ENCODE measurements at regions not wholly inside any gene's neighbourhood (a gene's known extent, or its start where the extent isn't known, plus 50 kb on each side); places are given as distances from the start of the nearest gene placed in this dataset.

DNA sequence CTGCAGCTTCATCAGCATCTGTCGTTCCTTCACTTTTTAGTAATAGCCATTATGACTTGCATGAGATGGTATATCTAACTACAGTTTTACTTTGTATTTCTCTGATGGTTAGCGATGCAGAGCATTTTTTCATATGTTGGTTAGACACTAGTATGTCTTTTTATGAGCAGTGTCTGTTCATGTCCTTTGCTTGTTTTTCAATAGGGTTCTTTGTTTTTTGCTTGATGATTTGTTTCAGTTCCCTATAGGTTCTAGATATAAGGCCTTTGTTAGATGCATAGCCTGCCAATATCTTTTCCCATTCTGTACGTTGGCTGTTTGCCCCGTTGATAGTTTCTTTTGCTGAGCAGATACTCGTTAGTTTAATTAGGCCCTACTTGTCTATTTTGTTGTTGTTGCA lies 487.2 kb upstream of the BCHE start:
- Histone ChIP-seq H2AK9ac (replicated peaks; ENCODE audit: low read depth, low read length, poor library complexity) (no peak overlapping the region), H3K4ac (ENCODE audit: low read depth, low read length) (no peak overlapping the region), H3K9me1 (ENCODE audit: insufficient read depth, low read length) (no peaks in the 10 kb centered on the region), H3K4me3 (ENCODE audit: insufficient read depth, low read depth, low read length) (no peak overlapping the region), H3K4me2 (ENCODE audit: low read depth, low read length) (no peak overlapping the region), H3K23ac (ENCODE audit: low read depth, low read length) (no peak overlapping the region), H3K4me1 (ENCODE audit: control insufficient read depth, insufficient read depth, low read length) (no peaks in the 10 kb centered on the region), H2BK20ac (ENCODE audit: low read depth, low read length) (no peak overlapping the region), H3K56ac (ENCODE audit: extremely low read depth, insufficient read depth, low read length) (no peak overlapping the region), H3K27ac (ENCODE audit: insufficient read depth, low read length) (no peak overlapping the region), H4K20me1 (ENCODE audit: insufficient read depth, low read length) (no peaks in the 10 kb centered on the region), H3K9ac (ENCODE audit: low read depth, low read length) (no peak overlapping the region), H2AFZ (replicated peaks; ENCODE audit: low read length, poor library complexity) (no peak overlapping the region), H2BK5ac (ENCODE audit: low read depth, low read length, poor library complexity, severe bottlenecking) (no peak overlapping the region), H3K79me1 (ENCODE audit: low read depth in 1 of 2, low read length in 2 of 2) (no peaks in the 10 kb centered on the region), H2BK120ac (ENCODE audit: low read depth, low read length) (no peak overlapping the region), H4K5ac (ENCODE audit: low read depth, low read length) (no peak overlapping the region), H2BK15ac (ENCODE audit: low read depth, low read length) (no peak overlapping the region), H4K8ac (ENCODE audit: low read depth in 2 of 2, low read length in 2 of 2) (no peak overlapping the region), H3K27me3 (ENCODE audit: control insufficient read depth, insufficient read depth, low read length) (no peaks in the 10 kb centered on the region), H3K18ac (ENCODE audit: low read depth, low read length) (no peak overlapping the region), H3K36me3 (ENCODE audit: control insufficient read depth, insufficient read depth, low read length) (no peaks in the 10 kb centered on the region), H3K9me3 (ENCODE audit: control insufficient read depth, insufficient read depth, low read length) (no peaks in the 10 kb centered on the region), H3K14ac (replicated peaks; ENCODE audit: low read depth, low read length) (no peak overlapping the region), H4K91ac (ENCODE audit: insufficient read depth, low read depth, low read length) (no peak overlapping the region), H2AK5ac (ENCODE audit: low read depth, low read length) (no peak overlapping the region)
- CTCF ChIA-PET = no interaction called here
- DNase-seq (no peak), ATAC-seq (ENCODE audit: low read depth) (no peak)
- POLR2A ChIA-PET (ENCODE audit: unreplicated experiment) = no interaction called here
- no CpG with 5 or more reads among the region's 5 CpGs for WGBS, 2 experiments (ENCODE audit: extremely low coverage in 2 of 2, insufficient read length in 1 of 2)
- TF ChIP-seq RAD21 (IDR thresholded peaks at IDR 0.05; ENCODE audit: low read length) = no peak
- TF ChIP-seq, protein P1, sequence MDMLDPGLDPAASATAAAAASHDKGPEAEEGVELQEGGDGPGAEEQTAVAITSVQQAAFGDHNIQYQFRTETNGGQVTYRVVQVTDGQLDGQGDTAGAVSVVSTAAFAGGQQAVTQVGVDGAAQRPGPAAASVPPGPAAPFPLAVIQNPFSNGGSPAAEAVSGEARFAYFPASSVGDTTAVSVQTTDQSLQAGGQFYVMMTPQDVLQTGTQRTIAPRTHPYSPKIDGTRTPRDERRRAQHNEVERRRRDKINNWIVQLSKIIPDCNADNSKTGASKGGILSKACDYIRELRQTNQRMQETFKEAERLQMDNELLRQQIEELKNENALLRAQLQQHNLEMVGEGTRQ (IDR thresholded peaks at IDR 0.05; ENCODE audit: low read depth, low read length) = no peak
- TF ChIP-seq CHD1 (IDR thresholded peaks at IDR 0.05; ENCODE audit: low read depth, low read length) = no peak
- no peak for TF ChIP-seq RFX5 (IDR thresholded peaks at IDR 0.05; ENCODE audit: low read depth, low read length)
- TF ChIP-seq POLR2A (IDR thresholded peaks at IDR 0.05; ENCODE audit: low read depth, low read length) = no peak
- TF ChIP-seq, protein P2, sequence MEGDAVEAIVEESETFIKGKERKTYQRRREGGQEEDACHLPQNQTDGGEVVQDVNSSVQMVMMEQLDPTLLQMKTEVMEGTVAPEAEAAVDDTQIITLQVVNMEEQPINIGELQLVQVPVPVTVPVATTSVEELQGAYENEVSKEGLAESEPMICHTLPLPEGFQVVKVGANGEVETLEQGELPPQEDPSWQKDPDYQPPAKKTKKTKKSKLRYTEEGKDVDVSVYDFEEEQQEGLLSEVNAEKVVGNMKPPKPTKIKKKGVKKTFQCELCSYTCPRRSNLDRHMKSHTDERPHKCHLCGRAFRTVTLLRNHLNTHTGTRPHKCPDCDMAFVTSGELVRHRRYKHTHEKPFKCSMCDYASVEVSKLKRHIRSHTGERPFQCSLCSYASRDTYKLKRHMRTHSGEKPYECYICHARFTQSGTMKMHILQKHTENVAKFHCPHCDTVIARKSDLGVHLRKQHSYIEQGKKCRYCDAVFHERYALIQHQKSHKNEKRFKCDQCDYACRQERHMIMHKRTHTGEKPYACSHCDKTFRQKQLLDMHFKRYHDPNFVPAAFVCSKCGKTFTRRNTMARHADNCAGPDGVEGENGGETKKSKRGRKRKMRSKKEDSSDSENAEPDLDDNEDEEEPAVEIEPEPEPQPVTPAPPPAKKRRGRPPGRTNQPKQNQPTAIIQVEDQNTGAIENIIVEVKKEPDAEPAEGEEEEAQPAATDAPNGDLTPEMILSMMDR (conservative IDR thresholded peaks at IDR 0.05; ENCODE audit: low read depth, low read length) = no peak
- no peak for TF ChIP-seq FOS (IDR thresholded peaks at IDR 0.05; ENCODE audit: low read depth, low read length)
- TF ChIP-seq, protein P3, sequence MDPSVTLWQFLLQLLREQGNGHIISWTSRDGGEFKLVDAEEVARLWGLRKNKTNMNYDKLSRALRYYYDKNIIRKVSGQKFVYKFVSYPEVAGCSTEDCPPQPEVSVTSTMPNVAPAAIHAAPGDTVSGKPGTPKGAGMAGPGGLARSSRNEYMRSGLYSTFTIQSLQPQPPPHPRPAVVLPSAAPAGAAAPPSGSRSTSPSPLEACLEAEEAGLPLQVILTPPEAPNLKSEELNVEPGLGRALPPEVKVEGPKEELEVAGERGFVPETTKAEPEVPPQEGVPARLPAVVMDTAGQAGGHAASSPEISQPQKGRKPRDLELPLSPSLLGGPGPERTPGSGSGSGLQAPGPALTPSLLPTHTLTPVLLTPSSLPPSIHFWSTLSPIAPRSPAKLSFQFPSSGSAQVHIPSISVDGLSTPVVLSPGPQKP (IDR thresholded peaks at IDR 0.05; ENCODE audit: borderline replicate concordance, low read depth, low read length) = no peak
- intact Hi-C loops (cut with micrococcal nuclease) = no loop called here
- BruUV-seq (replicated peaks) = no TSS peak
- dilution Hi-C loops (cut with HindIII; ENCODE audit: low sequenced_read_pairs, unreplicated experiment) = no loop called here
- in situ Hi-C loops (cut with MboI; ENCODE audit: low sequenced_read_pairs) = no loop called here

Measured in IMR-90 (cell line).